ENCODE measurements at regions not wholly inside any gene's neighbourhood (a gene's known extent, or its start where the extent isn't known, plus 50 kb on each side); places are given as distances from the start of the nearest gene placed in this dataset.
A peak's percentile ranks its signal among the peaks of the same experiment; 100 is the strongest.

- WGBS = 84% methylated on average over 3 of the region's 3 CpGs
Observed at GRCh38 chr12:94743174-94743573, 92.8 kb upstream of the TMCC3 start.

GRCh38 chr12:94740601-94741362, 90.4 kb upstream of the TMCC3 start:
- no peaks in the 10 kb centered on the region for H3K36me3 ChIP-seq
- no peaks in the 10 kb centered on the region for H3K27me3 ChIP-seq
- TF ChIP-seq EP300 (IDR thresholded peaks at IDR 0.05) = no peak
- no peak for TF ChIP-seq POLR2AphosphoS5 (IDR thresholded peaks at IDR 0.05)
- TF ChIP-seq POLR2A (IDR thresholded peaks at IDR 0.05; ENCODE audit: low read depth) = no peak
- TF ChIP-seq, protein P1, sequence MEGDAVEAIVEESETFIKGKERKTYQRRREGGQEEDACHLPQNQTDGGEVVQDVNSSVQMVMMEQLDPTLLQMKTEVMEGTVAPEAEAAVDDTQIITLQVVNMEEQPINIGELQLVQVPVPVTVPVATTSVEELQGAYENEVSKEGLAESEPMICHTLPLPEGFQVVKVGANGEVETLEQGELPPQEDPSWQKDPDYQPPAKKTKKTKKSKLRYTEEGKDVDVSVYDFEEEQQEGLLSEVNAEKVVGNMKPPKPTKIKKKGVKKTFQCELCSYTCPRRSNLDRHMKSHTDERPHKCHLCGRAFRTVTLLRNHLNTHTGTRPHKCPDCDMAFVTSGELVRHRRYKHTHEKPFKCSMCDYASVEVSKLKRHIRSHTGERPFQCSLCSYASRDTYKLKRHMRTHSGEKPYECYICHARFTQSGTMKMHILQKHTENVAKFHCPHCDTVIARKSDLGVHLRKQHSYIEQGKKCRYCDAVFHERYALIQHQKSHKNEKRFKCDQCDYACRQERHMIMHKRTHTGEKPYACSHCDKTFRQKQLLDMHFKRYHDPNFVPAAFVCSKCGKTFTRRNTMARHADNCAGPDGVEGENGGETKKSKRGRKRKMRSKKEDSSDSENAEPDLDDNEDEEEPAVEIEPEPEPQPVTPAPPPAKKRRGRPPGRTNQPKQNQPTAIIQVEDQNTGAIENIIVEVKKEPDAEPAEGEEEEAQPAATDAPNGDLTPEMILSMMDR (IDR thresholded peaks at IDR 0.05) = no peak
- intact Hi-C loops (cut with DNase I) = no loop called here
- 67% methylated on average over 5 of the region's 5 CpGs for WGBS
- peaks cover 0 to 3% (median 0%) of the 10 kb centered on the region in 4 donors for H3K4me1 ChIP-seq
- no peaks in the 10 kb centered on the region for H3K9me3 ChIP-seq
- DNase-seq (ENCODE audit: extremely low spot score) = peak; percentile 21
- no peak overlapping the region for H3K4me3 ChIP-seq
- H3K27ac ChIP-seq (replicated peaks in 1 of 4) = no peak overlapping the region

More at GRCh38 chr12:94743174-94743573, 92.8 kb upstream of the TMCC3 start:
- no peak overlapping the region for H3K27ac ChIP-seq (replicated peaks in 1 of 4)
- no peak for DNase-seq (ENCODE audit: extremely low spot score)
- H3K36me3 ChIP-seq = no peaks in the 10 kb centered on the region
- H3K4me3 ChIP-seq = no peak overlapping the region
- H3K27me3 ChIP-seq = no peaks in the 10 kb centered on the region
- H3K9me3 ChIP-seq = no peaks in the 10 kb centered on the region
- peaks cover 0 to 3% (median 0%) of the 10 kb centered on the region in 4 donors for H3K4me1 ChIP-seq
- TF ChIP-seq POLR2AphosphoS5 (IDR thresholded peaks at IDR 0.05) (no peak), EP300 (IDR thresholded peaks at IDR 0.05) (no peak), POLR2A (IDR thresholded peaks at IDR 0.05; ENCODE audit: low read depth) (no peak)
- TF ChIP-seq, protein P1 (IDR thresholded peaks at IDR 0.05) = no peak
- intact Hi-C loops (cut with DNase I) = no loop called here

DNA sequence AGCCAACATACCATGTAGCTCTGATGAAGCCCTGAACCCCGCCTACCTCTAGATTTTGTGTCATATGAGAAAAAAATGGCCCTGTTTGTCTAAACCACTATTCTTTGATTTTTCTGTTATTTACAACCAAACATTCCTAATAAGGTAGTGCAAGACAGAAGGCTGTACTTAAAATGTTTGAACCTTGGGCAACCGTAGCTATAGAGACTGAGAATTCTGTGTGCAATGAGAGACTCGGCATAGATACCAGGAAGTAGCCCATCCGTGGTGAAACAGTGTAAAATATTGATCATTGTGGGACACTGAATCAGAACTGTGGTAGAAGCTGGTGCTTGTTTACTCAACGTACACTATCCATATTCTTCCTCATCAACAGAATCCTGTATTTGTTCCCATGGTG, 86.5 kb upstream of the TMCC3 start:
- WGBS = 92% methylated on average over 5 of the region's 5 CpGs
- H3K4me3 ChIP-seq = no peak overlapping the region
- intact Hi-C loops (cut with DNase I) = no loop called here
- H3K36me3 ChIP-seq = no peaks in the 10 kb centered on the region
- no peak for TF ChIP-seq POLR2A (IDR thresholded peaks at IDR 0.05; ENCODE audit: low read depth)
- TF ChIP-seq EP300 (IDR thresholded peaks at IDR 0.05) = no peak
- TF ChIP-seq, protein P1 (IDR thresholded peaks at IDR 0.05) = no peak
- TF ChIP-seq POLR2AphosphoS5 (IDR thresholded peaks at IDR 0.05) = no peak
- no peaks in the 10 kb centered on the region for H3K9me3 ChIP-seq
- H3K27ac ChIP-seq (replicated peaks in 1 of 4) = no peak overlapping the region
- no peaks in the 10 kb centered on the region for H3K27me3 ChIP-seq
- H3K4me1 ChIP-seq = peaks cover 0 to 3% (median 0%) of the 10 kb centered on the region in 4 donors
- DNase-seq (ENCODE audit: extremely low spot score) = no peak

GRCh38 chr12:94736004-94736403, 85.6 kb upstream of the TMCC3 start:
- WGBS = 72% methylated on average over 3 of the region's 3 CpGs
- intact Hi-C loops (cut with DNase I) = no loop called here

More at GRCh38 chr12:94736004-94736403, 85.6 kb upstream of the TMCC3 start:
- H3K4me3 ChIP-seq = no peak overlapping the region
- DNase-seq (ENCODE audit: extremely low spot score) = no peak
- TF ChIP-seq, protein P1 (IDR thresholded peaks at IDR 0.05) = no peak
- no peak for TF ChIP-seq POLR2A (IDR thresholded peaks at IDR 0.05; ENCODE audit: low read depth)
- TF ChIP-seq POLR2AphosphoS5 (IDR thresholded peaks at IDR 0.05) = no peak
- TF ChIP-seq EP300 (IDR thresholded peaks at IDR 0.05) = no peak
- no peaks in the 10 kb centered on the region for H3K36me3 ChIP-seq
- no peaks in the 10 kb centered on the region for H3K27me3 ChIP-seq
- no peaks in the 10 kb centered on the region for H3K9me3 ChIP-seq
- H3K4me1 ChIP-seq = peaks cover 0 to 3% (median 0%) of the 10 kb centered on the region in 4 donors
- no peak overlapping the region for H3K27ac ChIP-seq (replicated peaks in 1 of 4)

Data from esophagus muscularis mucosa (tissue), 4 donors.